ENCODE measurements at regions not wholly inside any gene's neighbourhood (a gene's known extent, or its start where the extent isn't known, plus 50 kb on each side); places are given as distances from the start of the nearest gene placed in this dataset.

- Histone ChIP-seq H3K4me1 (ENCODE audit: insufficient read depth, low read length) (no peaks in the 10 kb centered on the region), H4K20me1 (ENCODE audit: insufficient read depth, low read length) (peaks cover 2% of the 10 kb centered on the region; the same call in 1 of the 2 replicates), H3K4me3 (replicated peaks in 1 of 3; ENCODE audit: insufficient read depth in 1 of 3, low read depth in 2 of 3, low read length in 3 of 3) (no peak overlapping the region), H3K9ac (ENCODE audit: insufficient read depth, low read depth, low read length) (no peak overlapping the region), H3K27ac (ENCODE audit: extremely low read length, insufficient read depth, low read length) (no peak overlapping the region), H2AFZ (ENCODE audit: low read length) (no peak overlapping the region), H3K36me3 (replicated peaks in 1 of 2; ENCODE audit: control insufficient read depth in 1 of 2, insufficient read depth in 2 of 2, low read length in 2 of 2) (no peaks in the 10 kb centered on the region), H3K4me2 (ENCODE audit: low read depth, low read length) (no peak overlapping the region), H3K27me3 (ENCODE audit: control insufficient read depth in 1 of 2, insufficient read depth in 2 of 2, low read length in 2 of 2) (peaks cover 3 to 41% of the 10 kb centered on the region in 2 experiments), H3K9me3 (ENCODE audit: low read length) (no peaks in the 10 kb centered on the region), H3K79me2 (ENCODE audit: insufficient read depth, low read length) (no peaks in the 10 kb centered on the region)
- POLR2A ChIA-PET = no interaction called here
- in situ Hi-C loops (cut with HindIII; ENCODE audit: extremely low pct_ligation_motif_present, low pct_unique_long_range_greater_than_20kb) = no loop called here
- 74% methylated on average over 8 of the region's 15 CpGs for whole genome bisulfite sequencing (ENCODE audit: low lambda C conversion rate)
- no peak for DNase-seq (ENCODE audit: low spot score)
- TF ChIP-seq ONECUT2 (CRISPR knock-in tag; IDR thresholded peaks at IDR 0.05) (no peak), RARG (CRISPR knock-in tag; IDR thresholded peaks at IDR 0.05; ENCODE audit: low read depth) (no peak), RXRA (CRISPR knock-in tag; IDR thresholded peaks at IDR 0.05) (no peak), ATF3 (CRISPR knock-in tag; IDR thresholded peaks at IDR 0.05) (no peak), HNRNPH1 (optimal IDR thresholded peaks at IDR 0.05; ENCODE audit: low read depth, low read length) (no peak), SYNCRIP (IDR thresholded peaks at IDR 0.05; ENCODE audit: insufficient read depth, low read depth, low read length) (no peak), TFE3 (CRISPR knock-in tag; IDR thresholded peaks at IDR 0.05) (no peak), RELA (CRISPR knock-in tag; IDR thresholded peaks at IDR 0.05) (no peak), ZNF530 (CRISPR knock-in tag; IDR thresholded peaks at IDR 0.05; ENCODE audit: low read depth) (no peak), FLYWCH1 (CRISPR knock-in tag; IDR thresholded peaks at IDR 0.05) (no peak), ZNF570 (CRISPR knock-in tag; IDR thresholded peaks at IDR 0.05; ENCODE audit: borderline replicate concordance) (no peak)
- CTCF ChIA-PET (ENCODE audit: low intra/inter-chr PET ratio, low total read pairs) = no interaction called here
- no TSS peak for BruUV-seq (replicated peaks)
- ATAC-seq = no peak
- FAIRE-seq = no peak
- intact Hi-C loops (cut with micrococcal nuclease; ENCODE audit: unreplicated experiment) = no loop called here
These were observed 285.9 kb downstream of the BRD1 start for GRCh38 chr22:49541693-49542230.

Data from HepG2 (cell line).